NB4 (cell line): ENCODE measurements at regions not wholly inside any gene's neighbourhood (a gene's known extent, or its start where the extent isn't known, plus 50 kb on each side); places are given as distances from the start of the nearest gene placed in this dataset.

Source experiments
- POLR2A ChIP-seq: IDR thresholded peaks from 2 replicates; pipeline ENCODE4 v1.6.1; 2011; ENCODE audit warnings: mild to moderate bottlenecking; ENCODE audit not compliant: insufficient read length; ENCODE audit errors: extremely low read depth
- TF ChIP-seq, protein P1 (sequence below): IDR thresholded peaks from one replicate; pipeline ENCODE4 v1.5.1; 2012; ENCODE audit warnings: low read depth, low read length
- TF ChIP-seq, protein P2 (sequence below): IDR thresholded peaks from 2 replicates; pipeline ENCODE4 v1.6.1; 2011; ENCODE audit warnings: low read depth, low read length

DNA sequence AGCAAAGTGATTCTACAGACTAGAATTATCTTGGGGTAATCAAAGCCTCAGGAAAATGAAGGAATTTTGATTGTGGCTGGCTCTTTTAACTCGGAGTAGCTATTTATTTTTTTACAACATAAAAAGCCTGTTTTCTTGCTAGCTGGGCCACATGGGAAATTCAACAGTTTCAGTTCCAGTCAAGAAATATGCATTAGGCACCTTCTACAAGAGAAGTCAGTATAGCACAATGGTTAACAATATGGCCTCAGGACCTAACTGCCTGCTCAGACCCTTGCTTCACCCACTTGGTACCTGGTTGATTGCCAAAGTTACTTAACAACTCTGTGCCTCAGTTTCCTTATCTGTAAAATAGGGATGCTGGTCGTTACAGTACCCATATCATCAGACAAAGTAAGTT lies 586.2 kb downstream of the ZNF608 start:
- TF ChIP-seq, protein P1, sequence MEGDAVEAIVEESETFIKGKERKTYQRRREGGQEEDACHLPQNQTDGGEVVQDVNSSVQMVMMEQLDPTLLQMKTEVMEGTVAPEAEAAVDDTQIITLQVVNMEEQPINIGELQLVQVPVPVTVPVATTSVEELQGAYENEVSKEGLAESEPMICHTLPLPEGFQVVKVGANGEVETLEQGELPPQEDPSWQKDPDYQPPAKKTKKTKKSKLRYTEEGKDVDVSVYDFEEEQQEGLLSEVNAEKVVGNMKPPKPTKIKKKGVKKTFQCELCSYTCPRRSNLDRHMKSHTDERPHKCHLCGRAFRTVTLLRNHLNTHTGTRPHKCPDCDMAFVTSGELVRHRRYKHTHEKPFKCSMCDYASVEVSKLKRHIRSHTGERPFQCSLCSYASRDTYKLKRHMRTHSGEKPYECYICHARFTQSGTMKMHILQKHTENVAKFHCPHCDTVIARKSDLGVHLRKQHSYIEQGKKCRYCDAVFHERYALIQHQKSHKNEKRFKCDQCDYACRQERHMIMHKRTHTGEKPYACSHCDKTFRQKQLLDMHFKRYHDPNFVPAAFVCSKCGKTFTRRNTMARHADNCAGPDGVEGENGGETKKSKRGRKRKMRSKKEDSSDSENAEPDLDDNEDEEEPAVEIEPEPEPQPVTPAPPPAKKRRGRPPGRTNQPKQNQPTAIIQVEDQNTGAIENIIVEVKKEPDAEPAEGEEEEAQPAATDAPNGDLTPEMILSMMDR: no peak
- no peak for TF ChIP-seq POLR2A
- TF ChIP-seq, protein P2, sequence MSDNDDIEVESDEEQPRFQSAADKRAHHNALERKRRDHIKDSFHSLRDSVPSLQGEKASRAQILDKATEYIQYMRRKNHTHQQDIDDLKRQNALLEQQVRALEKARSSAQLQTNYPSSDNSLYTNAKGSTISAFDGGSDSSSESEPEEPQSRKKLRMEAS: no peak
